Endothelial cell (in vitro differentiated cells): ENCODE measurements at regions not wholly inside any gene's neighbourhood (a gene's known extent, or its start where the extent isn't known, plus 50 kb on each side); places are given as distances from the start of the nearest gene placed in this dataset.
"Not testable (repeated sequence)": the region's sequence is repeated elsewhere in the genome, so short reads cannot be mapped to it uniquely, and the experiment has no call there.

Experiments
- DNase-seq: peaks from one replicate; pipeline ENCODE4 v3.0.0; 2021; ENCODE audit warnings: low spot score
- H3K27ac Mint-ChIP-seq: one replicate; pipeline ENCODE4 v1.8.0; 2021; ENCODE audit warnings: mixed read lengths, inconsistent platforms; ENCODE audit not compliant: unreplicated experiment
- H3K27me3 Mint-ChIP-seq: one replicate; pipeline ENCODE4 v1.8.0; 2021; ENCODE audit warnings: mild to moderate bottlenecking, moderate library complexity, mixed read lengths, inconsistent platforms; ENCODE audit not compliant: unreplicated experiment
- H3K36me3 Mint-ChIP-seq: one replicate; pipeline ENCODE4 v1.8.0; 2021; ENCODE audit warnings: mild to moderate bottlenecking, low read depth, mixed read lengths, inconsistent platforms; ENCODE audit not compliant: unreplicated experiment
- H3K4me1 Mint-ChIP-seq: one replicate; pipeline ENCODE4 v1.8.0; 2021; ENCODE audit warnings: mild to moderate bottlenecking, mixed read lengths, inconsistent platforms; ENCODE audit not compliant: unreplicated experiment
- H3K4me3 Mint-ChIP-seq: one replicate; pipeline ENCODE4 v1.8.0; 2021; ENCODE audit warnings: mild to moderate bottlenecking, mixed read lengths, inconsistent platforms; ENCODE audit not compliant: unreplicated experiment
- H3K9me3 Mint-ChIP-seq: one replicate; pipeline ENCODE4 v1.8.0; 2021; ENCODE audit warnings: mixed read lengths, inconsistent platforms; ENCODE audit not compliant: unreplicated experiment
- TF ChIP-seq, protein P1 (sequence below): fragments of 200-600 bp; sonication (generic); IDR thresholded peaks from one replicate; pipeline ENCODE4 v1.5.0; 2021; ENCODE audit warnings: antibody characterized with exemption; ENCODE audit not compliant: unreplicated experiment

GRCh38 chr4:117700111-117700892 is 334.0 kb upstream of the NDST3 start:
- no peaks in the 10 kb centered on the region for H3K36me3 Mint-ChIP-seq
- no peak overlapping the region for H3K4me3 Mint-ChIP-seq
- H3K4me1 Mint-ChIP-seq: no peaks in the 10 kb centered on the region
- no peak overlapping the region for H3K27ac Mint-ChIP-seq
- no peak for DNase-seq
- no peaks in the 10 kb centered on the region for H3K27me3 Mint-ChIP-seq
- TF ChIP-seq, protein P1, sequence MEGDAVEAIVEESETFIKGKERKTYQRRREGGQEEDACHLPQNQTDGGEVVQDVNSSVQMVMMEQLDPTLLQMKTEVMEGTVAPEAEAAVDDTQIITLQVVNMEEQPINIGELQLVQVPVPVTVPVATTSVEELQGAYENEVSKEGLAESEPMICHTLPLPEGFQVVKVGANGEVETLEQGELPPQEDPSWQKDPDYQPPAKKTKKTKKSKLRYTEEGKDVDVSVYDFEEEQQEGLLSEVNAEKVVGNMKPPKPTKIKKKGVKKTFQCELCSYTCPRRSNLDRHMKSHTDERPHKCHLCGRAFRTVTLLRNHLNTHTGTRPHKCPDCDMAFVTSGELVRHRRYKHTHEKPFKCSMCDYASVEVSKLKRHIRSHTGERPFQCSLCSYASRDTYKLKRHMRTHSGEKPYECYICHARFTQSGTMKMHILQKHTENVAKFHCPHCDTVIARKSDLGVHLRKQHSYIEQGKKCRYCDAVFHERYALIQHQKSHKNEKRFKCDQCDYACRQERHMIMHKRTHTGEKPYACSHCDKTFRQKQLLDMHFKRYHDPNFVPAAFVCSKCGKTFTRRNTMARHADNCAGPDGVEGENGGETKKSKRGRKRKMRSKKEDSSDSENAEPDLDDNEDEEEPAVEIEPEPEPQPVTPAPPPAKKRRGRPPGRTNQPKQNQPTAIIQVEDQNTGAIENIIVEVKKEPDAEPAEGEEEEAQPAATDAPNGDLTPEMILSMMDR: peak; percentile 48
- no peaks in the 10 kb centered on the region for H3K9me3 Mint-ChIP-seq

- Mint-ChIP-seq H3K36me3 (no peaks in the 10 kb centered on the region), H3K4me1 (no peaks in the 10 kb centered on the region), H3K9me3 (no peaks in the 10 kb centered on the region), H3K27me3 (no peaks in the 10 kb centered on the region), H3K27ac (no peak overlapping the region), H3K4me3 (no peak overlapping the region)
- DNase-seq: no peak
- TF ChIP-seq, protein P1: no peak
Measured at GRCh38 chr4:117702353-117702752, 331.9 kb upstream of the NDST3 start.

DNA sequence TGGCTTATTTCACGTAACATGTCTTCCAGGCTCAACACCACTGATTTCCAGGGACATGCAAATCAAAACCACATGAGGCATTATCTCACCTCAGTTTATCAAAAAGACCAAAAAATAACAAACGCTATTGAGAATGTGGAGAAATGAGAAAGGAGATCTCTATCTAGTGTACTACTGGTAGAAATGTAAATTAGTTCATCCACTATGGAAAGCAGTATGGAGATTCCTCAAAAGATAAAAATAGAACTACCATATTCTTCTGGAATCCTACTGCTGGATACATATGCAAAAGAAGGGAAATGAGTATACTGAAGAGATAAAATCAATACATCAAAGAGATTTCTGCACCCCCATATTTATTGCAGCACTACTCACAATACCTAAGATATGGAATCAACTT is 329.6 kb upstream of the NDST3 start:
- H3K36me3 Mint-ChIP-seq: no peaks in the 10 kb centered on the region
- TF ChIP-seq, protein P1: no peak
- H3K4me3 Mint-ChIP-seq: no peak overlapping the region

DNA sequence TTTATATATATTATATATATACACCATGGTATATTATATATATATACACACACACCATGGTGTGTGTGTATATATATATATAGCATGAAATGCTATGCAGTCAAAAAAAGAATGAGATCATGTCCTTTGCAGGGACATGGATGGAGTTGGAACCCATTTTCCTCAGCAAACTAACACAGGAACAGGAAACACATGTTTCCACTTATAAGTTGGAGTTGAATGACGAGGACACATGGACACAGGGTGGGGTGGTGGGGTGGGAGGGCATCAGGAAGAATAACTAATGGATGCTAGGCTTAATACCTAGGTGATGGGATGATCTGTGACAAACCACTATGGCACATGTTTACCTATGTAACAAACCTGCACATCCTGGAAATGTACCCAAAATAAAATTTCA is 293.6 kb upstream of the NDST3 start:
- TF ChIP-seq, protein P1: no peak
- DNase-seq: no peak
- no peaks in the 10 kb centered on the region for H3K27me3 Mint-ChIP-seq
- H3K4me3 Mint-ChIP-seq: no peak overlapping the region
- H3K27ac Mint-ChIP-seq: no peak overlapping the region
- H3K4me1 Mint-ChIP-seq: no peaks in the 10 kb centered on the region
- no peaks in the 10 kb centered on the region for H3K9me3 Mint-ChIP-seq
- no peaks in the 10 kb centered on the region for H3K36me3 Mint-ChIP-seq

More for the DNA sequence above, 329.6 kb upstream of the NDST3 start:
- Mint-ChIP-seq H3K4me1 (no peaks in the 10 kb centered on the region), H3K27ac (no peak overlapping the region), H3K9me3 (no peaks in the 10 kb centered on the region), H3K27me3 (no peaks in the 10 kb centered on the region)
- no peak for DNase-seq

DNA sequence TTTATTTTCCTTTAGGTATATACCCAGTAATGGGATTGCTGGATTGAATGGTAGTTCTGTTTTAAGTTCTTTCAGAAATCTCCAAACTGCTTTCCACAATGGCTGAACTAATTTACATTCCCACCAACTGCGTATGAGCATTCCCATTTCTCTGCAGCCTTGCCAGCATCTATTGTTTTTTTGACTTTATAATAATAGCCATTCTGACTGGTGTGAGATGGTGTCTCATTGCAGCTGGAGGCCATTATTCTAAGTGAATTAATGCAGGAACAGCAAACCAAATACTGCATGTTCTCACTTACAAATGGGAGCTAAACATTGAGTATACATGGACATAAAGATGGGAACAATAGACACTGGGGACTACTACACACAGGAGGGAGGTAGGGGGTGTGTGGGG is 288.9 kb upstream of the NDST3 start:
- H3K9me3 Mint-ChIP-seq, H3K4me1 Mint-ChIP-seq, H3K27ac Mint-ChIP-seq, H3K36me3 Mint-ChIP-seq, H3K4me3 Mint-ChIP-seq, H3K27me3 Mint-ChIP-seq, DNase-seq: not testable (repeated sequence)
